ENCODE measurements at regions not wholly inside any gene's neighbourhood (a gene's known extent, or its start where the extent isn't known, plus 50 kb on each side); places are given as distances from the start of the nearest gene placed in this dataset.

GRCh38 chr2:15795426-15795825, 144.9 kb upstream of the MYCN start:
- no peak for DNase-seq (ENCODE audit: low read depth)

- no peak for DNase-seq (ENCODE audit: low read depth)
Observed at GRCh38 chr2:15796167-15796942, 144.0 kb upstream of the MYCN start.

GRCh38 chr2:15797231-15797938, 143.0 kb upstream of the MYCN start:
- no peak for DNase-seq (ENCODE audit: low read depth)

- no peak for DNase-seq (ENCODE audit: low read depth)
Observed at GRCh38 chr2:15797939-15798281, 142.4 kb upstream of the MYCN start.

GRCh38 chr2:15798701-15799431, 141.5 kb upstream of the MYCN start:
- DNase-seq (ENCODE audit: low read depth): no peak

GRCh38 chr2:15799432-15799827, 140.9 kb upstream of the MYCN start:
- DNase-seq (ENCODE audit: low read depth): no peak

- DNase-seq (ENCODE audit: low read depth): no peak
Observed at GRCh38 chr2:15800495-15801329, 139.6 kb upstream of the MYCN start.

GRCh38 chr2:15801439-15801838, 138.9 kb upstream of the MYCN start:
- DNase-seq (ENCODE audit: low read depth): no peak

GRCh38 chr2:15801904-15802303, 138.4 kb upstream of the MYCN start:
- DNase-seq (ENCODE audit: low read depth): no peak

GRCh38 chr2:15802657-15803542, 137.4 kb upstream of the MYCN start:
- no peak for DNase-seq (ENCODE audit: low read depth)

- no peak for DNase-seq (ENCODE audit: low read depth)
Observed at GRCh38 chr2:15803543-15804245, 136.7 kb upstream of the MYCN start.

- no peak for DNase-seq (ENCODE audit: low read depth)
Observed at GRCh38 chr2:15804246-15804619, 136.1 kb upstream of the MYCN start.

- DNase-seq (ENCODE audit: low read depth): no peak
Observed at GRCh38 chr2:15804691-15805090, 135.7 kb upstream of the MYCN start.

- DNase-seq (ENCODE audit: low read depth): no peak
Observed at GRCh38 chr2:15805206-15805605, 135.1 kb upstream of the MYCN start.

- no peak for DNase-seq (ENCODE audit: low read depth)
Observed at GRCh38 chr2:15805772-15806171, 134.6 kb upstream of the MYCN start.

GRCh38 chr2:15806801-15807417, 133.4 kb upstream of the MYCN start:
- no peak for DNase-seq (ENCODE audit: low read depth)

- no peak for DNase-seq (ENCODE audit: low read depth)
Observed at GRCh38 chr2:15807418-15808203, 132.7 kb upstream of the MYCN start.

- DNase-seq (ENCODE audit: low read depth): no peak
Observed at GRCh38 chr2:15808204-15808910, 132.0 kb upstream of the MYCN start.

GRCh38 chr2:15808944-15809343, 131.4 kb upstream of the MYCN start:
- no peak for DNase-seq (ENCODE audit: low read depth)

Measured in ELR (cell line).